HG02642 (cell line): ENCODE measurements at regions not wholly inside any gene's neighbourhood (a gene's known extent, or its start where the extent isn't known, plus 50 kb on each side); places are given as distances from the start of the nearest gene placed in this dataset.

Source experiments
- ATAC-seq: cut with Tn5 transposase; IDR thresholded peaks from one replicate; pipeline ENCODE4 v1.9.1; 2021; ENCODE audit warnings: mild to moderate bottlenecking; ENCODE audit not compliant: unreplicated experiment, poor library complexity

- no peak for ATAC-seq
These were observed 57.2 kb upstream of the STEAP4 start for GRCh38 chr7:88363869-88364268.

GRCh38 chr7:88363249-88363648, 56.6 kb upstream of the STEAP4 start:
- no peak for ATAC-seq

GRCh38 chr7:88361357-88361756, 54.7 kb upstream of the STEAP4 start:
- ATAC-seq, result no peak

- ATAC-seq, result no peak
These were observed 52.2 kb upstream of the STEAP4 start for GRCh38 chr7:88358881-88359280.

GRCh38 chr7:88358526-88358838, 51.8 kb upstream of the STEAP4 start:
- ATAC-seq, result no peak

- ATAC-seq, result peak; percentile 72
These were observed 51.3 kb upstream of the STEAP4 start for GRCh38 chr7:88357781-88358525.

- ATAC-seq, result no peak
These were observed 50.6 kb upstream of the STEAP4 start for GRCh38 chr7:88357294-88357693.
